Activated CD8-positive, alpha-beta memory T cell treated with anti-CD3 and anti-CD28 coated beads for 36 hours (primary cell): ENCODE measurements at regions not wholly inside any gene's neighbourhood (a gene's known extent, or its start where the extent isn't known, plus 50 kb on each side); places are given as distances from the start of the nearest gene placed in this dataset.
"Not testable (repeated sequence)": the region's sequence is repeated elsewhere in the genome, so short reads cannot be mapped to it uniquely, and the experiment has no call there.

Experiments
- CTCF ChIA-PET: fragments of 350-600 bp; sonication (Branson Sonifier 250); formaldehyde crosslinking; loops from one replicate; lab custom pipeline; 2021; ENCODE audit warnings: antibody characterized with exemption; lab: Charles Lee
- POLR2A ChIA-PET: fragments of 350-600 bp; sonication (Branson Sonifier 250); formaldehyde crosslinking; loops from one replicate; lab custom pipeline; 2021; ENCODE audit warnings: antibody characterized with exemption; lab: Charles Lee

GRCh38 chr6:149142924-149143429 is 174.5 kb upstream of the TAB2 start:
- ChIA-PET POLR2A (no interaction called here), CTCF (no interaction called here)

- CTCF ChIA-PET, POLR2A ChIA-PET: not testable (repeated sequence)
Measured at GRCh38 chr6:149145800-149146199, 171.7 kb upstream of the TAB2 start.

- POLR2A ChIA-PET: no interaction called here
- CTCF ChIA-PET: no interaction called here
Measured at GRCh38 chr6:149147195-149147594, 170.3 kb upstream of the TAB2 start.

GRCh38 chr6:149147938-149148718 is 169.4 kb upstream of the TAB2 start:
- POLR2A ChIA-PET: no interaction called here
- CTCF ChIA-PET: interaction anchor here (1.4 kb wide), 1 partner anchor 64 kb away, joined by 4 read pairs; no protein-coding TSS in a partner anchor

- CTCF ChIA-PET: interaction anchor here (1.4 kb wide), 1 partner anchor 63 kb away, joined by 3 read pairs; no protein-coding TSS in a partner anchor
- POLR2A ChIA-PET: interaction anchor here (1.8 kb wide), 1 partner anchor 9 kb away, joined by 6 read pairs; no protein-coding TSS in a partner anchor
Measured at GRCh38 chr6:149149653-149150052, 167.9 kb upstream of the TAB2 start.

- ChIA-PET CTCF (interaction anchor here (1.3 to 1.4 kb wide), 3 partner anchors 22 to 105 kb away, joined by 3 read pairs; no protein-coding TSS in a partner anchor), POLR2A (interaction anchor here (0.6 to 1.8 kb wide), 4 partner anchors 10 to 172 kb away, joined by 3 to 7 read pairs (median 4); partner anchors contain the start of gene TAB2)
Measured at GRCh38 chr6:149150301-149150700, 167.2 kb upstream of the TAB2 start.

GRCh38 chr6:149150801-149151398 is 166.6 kb upstream of the TAB2 start:
- CTCF ChIA-PET: interaction anchor here (0.9 to 1.4 kb wide), 4 partner anchors 23 to 281 kb away, joined by 3 to 4 read pairs (median 3); no protein-coding TSS in a partner anchor
- POLR2A ChIA-PET: interaction anchor here (0.6 to 1.8 kb wide), 5 partner anchors 11 to 171 kb away, joined by 3 to 7 read pairs (median 3); partner anchors contain the start of gene TAB2

- ChIA-PET POLR2A (interaction anchor here (2.4 kb wide), 1 partner anchor 12 kb away, joined by 7 read pairs; no protein-coding TSS in a partner anchor), CTCF (no interaction called here)
Measured at GRCh38 chr6:149152521-149152920, 165.0 kb upstream of the TAB2 start.

GRCh38 chr6:149153100-149153499 is 164.4 kb upstream of the TAB2 start:
- ChIA-PET POLR2A (interaction anchor here (1.6 to 2.4 kb wide), 2 partner anchors 13 to 68 kb away, joined by 5 to 7 read pairs; no protein-coding TSS in a partner anchor), CTCF (interaction anchor here (1.1 to 1.3 kb wide), 2 partner anchors 8 to 10 kb away, joined by 3 read pairs; no protein-coding TSS in a partner anchor)

GRCh38 chr6:149153693-149154092 is 163.8 kb upstream of the TAB2 start:
- ChIA-PET POLR2A (interaction anchor here (0.6 to 2.4 kb wide), 3 partner anchors 14 to 181 kb away, joined by 5 to 7 read pairs (median 5); no protein-coding TSS in a partner anchor), CTCF (interaction anchor here (1.1 to 1.6 kb wide), 5 partner anchors 9 to 251 kb away, joined by 3 to 4 read pairs (median 3); partner anchors contain the start of gene TAB2)

- POLR2A ChIA-PET: interaction anchor here (0.6 to 2.4 kb wide), 3 partner anchors 14 to 180 kb away, joined by 5 to 7 read pairs (median 5); no protein-coding TSS in a partner anchor
- CTCF ChIA-PET: interaction anchor here (0.9 to 1.6 kb wide), 6 partner anchors 8 to 250 kb away, joined by 3 to 4 read pairs (median 3); partner anchors contain the start of gene TAB2
Measured at GRCh38 chr6:149154261-149154821, 163.2 kb upstream of the TAB2 start.

- ChIA-PET CTCF (no interaction called here), POLR2A (no interaction called here)
Measured at GRCh38 chr6:149157126-149157525, 160.4 kb upstream of the TAB2 start.

GRCh38 chr6:149158076-149158475 is 159.4 kb upstream of the TAB2 start:
- ChIA-PET POLR2A (no interaction called here), CTCF (no interaction called here)

GRCh38 chr6:149160943-149161342 is 156.6 kb upstream of the TAB2 start:
- CTCF ChIA-PET: interaction anchor here (0.8 kb wide), 1 partner anchor 21 kb away, joined by 3 read pairs; no protein-coding TSS in a partner anchor
- POLR2A ChIA-PET: no interaction called here

- POLR2A ChIA-PET: no interaction called here
- CTCF ChIA-PET: interaction anchor here (1.0 kb wide), 1 partner anchor 9 kb away, joined by 3 read pairs; no protein-coding TSS in a partner anchor
Measured at GRCh38 chr6:149162924-149163323, 154.6 kb upstream of the TAB2 start.

- ChIA-PET CTCF (no interaction called here), POLR2A (no interaction called here)
Measured at GRCh38 chr6:149164199-149164750, 153.2 kb upstream of the TAB2 start.

GRCh38 chr6:149166336-149166735 is 151.2 kb upstream of the TAB2 start:
- ChIA-PET CTCF (no interaction called here), POLR2A (no interaction called here)

- ChIA-PET CTCF (no interaction called here), POLR2A (interaction anchor here (0.9 kb wide), 1 partner anchor 71 kb away, joined by 6 read pairs; no protein-coding TSS in a partner anchor)
Measured at GRCh38 chr6:149166747-149167146, 150.8 kb upstream of the TAB2 start.
